Activated T-cell treated with anti-CD3 and anti-CD28 coated beads, Interleukin-2, amount 50 U/mL, for 24 hours (primary cell): ENCODE measurements at regions not wholly inside any gene's neighbourhood (a gene's known extent, or its start where the extent isn't known, plus 50 kb on each side); places are given as distances from the start of the nearest gene placed in this dataset.
"Not testable (repeated sequence)": the region's sequence is repeated elsewhere in the genome, so short reads cannot be mapped to it uniquely, and the experiment has no call there.

Source experiments
- DNase-seq: peaks from one replicate; pipeline ENCODE4 v3.0.0-alpha.2; 2020
- H3K27ac Mint-ChIP-seq: 2 replicates; pipeline ENCODE4 v1.8.0; 2020; ENCODE audit warnings: mild to moderate bottlenecking, mixed read lengths
- H3K27me3 Mint-ChIP-seq: 2 replicates; pipeline ENCODE4 v1.8.0; 2020; ENCODE audit warnings: mixed read lengths
- H3K36me3 Mint-ChIP-seq: 2 replicates; pipeline ENCODE4 v1.8.0; 2020; ENCODE audit warnings: low read depth, mixed read lengths
- H3K4me1 Mint-ChIP-seq: 2 replicates; pipeline ENCODE4 v1.8.0; 2020; ENCODE audit warnings: low read depth, mixed read lengths
- H3K4me3 Mint-ChIP-seq: 2 replicates; pipeline ENCODE4 v1.8.0; 2020; ENCODE audit warnings: mild to moderate bottlenecking, moderate library complexity, mixed read lengths
- H3K9me3 Mint-ChIP-seq: 2 replicates; pipeline ENCODE4 v1.8.0; 2020; ENCODE audit warnings: mixed read lengths

DNA sequence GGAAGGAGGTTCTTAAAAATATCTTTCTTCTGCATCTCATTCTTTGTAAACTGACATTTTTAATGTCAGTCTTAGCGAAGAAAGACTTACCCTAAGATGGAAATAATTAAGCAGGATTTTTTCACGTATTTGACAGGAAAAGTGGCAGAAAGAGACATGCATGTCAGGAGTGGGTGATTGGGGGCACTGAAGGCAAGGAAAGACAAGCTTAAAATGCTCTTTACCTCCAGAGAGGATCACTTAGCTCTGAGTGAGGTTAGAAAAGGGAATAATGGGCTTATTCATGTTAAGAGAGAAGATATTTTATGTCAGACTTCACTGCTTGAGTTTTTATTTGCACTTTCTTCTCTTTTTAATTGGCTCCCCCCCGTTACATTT is 1358.2 kb upstream of the TMEM132C start:
- H3K9me3 Mint-ChIP-seq: peaks cover 8% of the 10 kb centered on the region
- H3K36me3 Mint-ChIP-seq: no peaks in the 10 kb centered on the region
- H3K27me3 Mint-ChIP-seq: peaks cover 29% of the 10 kb centered on the region
- no peak overlapping the region for H3K4me3 Mint-ChIP-seq
- H3K27ac Mint-ChIP-seq: no peak overlapping the region
- no peak for DNase-seq
- no peaks in the 10 kb centered on the region for H3K4me1 Mint-ChIP-seq

DNA sequence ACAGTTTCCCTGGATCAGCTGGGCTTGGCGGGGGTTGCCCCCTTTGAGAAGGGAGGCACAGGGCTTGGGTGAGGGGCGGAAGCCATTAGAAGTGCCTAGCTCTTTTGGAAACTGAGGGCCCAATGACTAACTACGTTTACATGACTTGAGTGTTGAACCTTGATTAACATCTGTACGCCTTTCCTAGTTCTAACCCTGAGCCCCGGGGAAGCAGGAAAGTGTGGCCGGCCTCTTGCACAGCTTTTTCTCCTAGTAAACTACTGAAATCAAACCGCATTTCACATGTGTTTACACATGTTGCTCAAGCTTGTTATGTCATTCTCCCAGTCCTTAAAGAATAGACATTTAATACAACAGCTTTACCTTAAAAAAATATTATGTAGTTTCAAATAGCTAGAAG is 1356.4 kb upstream of the TMEM132C start:
- H3K4me3 Mint-ChIP-seq: no peak overlapping the region
- peaks cover 25% of the 10 kb centered on the region for H3K27me3 Mint-ChIP-seq
- peaks cover 6% of the 10 kb centered on the region for H3K9me3 Mint-ChIP-seq
- H3K4me1 Mint-ChIP-seq: no peaks in the 10 kb centered on the region
- no peak overlapping the region for H3K27ac Mint-ChIP-seq
- DNase-seq: no peak
- no peaks in the 10 kb centered on the region for H3K36me3 Mint-ChIP-seq

DNA sequence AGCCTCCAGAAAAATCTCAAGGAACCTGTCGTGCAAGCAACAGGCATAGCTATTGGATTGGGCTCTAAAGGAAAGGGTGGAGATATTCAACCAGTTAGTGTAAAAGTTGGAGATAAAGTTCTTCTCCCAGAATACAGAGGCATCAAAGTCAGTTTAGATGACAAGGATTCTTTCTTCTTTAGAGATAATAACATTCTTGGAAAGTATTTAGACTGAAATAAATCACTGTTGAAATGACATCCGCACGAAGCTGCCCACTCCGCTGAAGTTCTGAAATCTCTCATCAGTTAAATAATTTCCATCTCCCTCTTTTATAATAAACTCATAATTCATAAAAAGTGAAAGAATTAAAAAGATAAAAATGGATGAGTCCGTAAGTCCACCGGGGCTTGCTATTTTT is 1354.9 kb upstream of the TMEM132C start:
- peaks cover 3% of the 10 kb centered on the region for H3K9me3 Mint-ChIP-seq
- H3K27ac Mint-ChIP-seq: no peak overlapping the region
- peaks cover 20% of the 10 kb centered on the region for H3K27me3 Mint-ChIP-seq
- DNase-seq: no peak
- no peaks in the 10 kb centered on the region for H3K36me3 Mint-ChIP-seq
- H3K4me3 Mint-ChIP-seq: no peak overlapping the region
- no peaks in the 10 kb centered on the region for H3K4me1 Mint-ChIP-seq

DNA sequence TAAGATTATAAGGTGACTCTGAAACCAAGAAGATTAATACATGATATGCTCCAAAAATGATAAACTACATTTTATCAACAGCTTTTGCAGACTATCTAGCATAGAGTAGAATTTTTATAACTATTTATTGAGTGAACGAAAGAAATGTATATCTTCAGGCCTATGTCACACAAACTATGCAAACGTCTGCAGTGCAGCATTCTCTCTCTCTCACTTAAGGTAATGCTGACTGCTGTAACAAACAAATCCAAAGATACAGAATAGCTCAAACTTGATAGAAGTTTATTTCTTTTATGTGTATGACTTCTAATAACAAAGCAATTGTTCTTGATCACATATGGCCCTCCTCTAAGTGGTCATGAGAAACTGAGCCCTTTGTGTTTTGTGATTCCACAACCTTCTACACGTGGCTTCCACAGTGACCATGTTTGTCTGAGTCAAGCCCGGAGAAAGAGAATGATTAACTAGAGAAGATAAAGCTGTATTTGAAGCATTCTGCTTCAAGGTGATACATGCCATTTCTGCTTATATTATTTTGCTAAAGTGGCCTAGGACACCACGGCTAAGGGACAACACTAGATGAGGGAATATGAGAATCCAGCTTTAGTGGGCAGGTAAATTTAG is 1352.7 kb upstream of the TMEM132C start:
- H3K4me1 Mint-ChIP-seq: no peaks in the 10 kb centered on the region
- H3K27ac Mint-ChIP-seq: no peak overlapping the region
- H3K36me3 Mint-ChIP-seq: no peaks in the 10 kb centered on the region
- H3K27me3 Mint-ChIP-seq: peaks cover 9% of the 10 kb centered on the region
- H3K9me3 Mint-ChIP-seq: peaks cover 3% of the 10 kb centered on the region
- H3K4me3 Mint-ChIP-seq: no peak overlapping the region
- no peak for DNase-seq

GRCh38 chr12:126915309-126915708 is 1351.7 kb upstream of the TMEM132C start:
- H3K27ac Mint-ChIP-seq: no peak overlapping the region
- H3K9me3 Mint-ChIP-seq: peaks cover 3% of the 10 kb centered on the region
- H3K4me1 Mint-ChIP-seq: no peaks in the 10 kb centered on the region
- H3K36me3 Mint-ChIP-seq: no peaks in the 10 kb centered on the region
- H3K4me3 Mint-ChIP-seq: no peak overlapping the region
- H3K27me3 Mint-ChIP-seq: peaks cover 4% of the 10 kb centered on the region
- DNase-seq: no peak

- Mint-ChIP-seq H3K27me3 (no peaks in the 10 kb centered on the region), H3K9me3 (no peaks in the 10 kb centered on the region), H3K4me1 (no peaks in the 10 kb centered on the region), H3K4me3 (no peak overlapping the region), H3K36me3 (no peaks in the 10 kb centered on the region), H3K27ac (no peak overlapping the region)
- no peak for DNase-seq
Observed at GRCh38 chr12:126926023-126926594, 1340.9 kb upstream of the TMEM132C start.

GRCh38 chr12:126930234-126930633 is 1336.7 kb upstream of the TMEM132C start:
- no peak for DNase-seq
- H3K36me3 Mint-ChIP-seq: no peaks in the 10 kb centered on the region
- no peak overlapping the region for H3K4me3 Mint-ChIP-seq
- no peaks in the 10 kb centered on the region for H3K27me3 Mint-ChIP-seq
- no peaks in the 10 kb centered on the region for H3K9me3 Mint-ChIP-seq
- no peaks in the 10 kb centered on the region for H3K4me1 Mint-ChIP-seq
- no peak overlapping the region for H3K27ac Mint-ChIP-seq

DNA sequence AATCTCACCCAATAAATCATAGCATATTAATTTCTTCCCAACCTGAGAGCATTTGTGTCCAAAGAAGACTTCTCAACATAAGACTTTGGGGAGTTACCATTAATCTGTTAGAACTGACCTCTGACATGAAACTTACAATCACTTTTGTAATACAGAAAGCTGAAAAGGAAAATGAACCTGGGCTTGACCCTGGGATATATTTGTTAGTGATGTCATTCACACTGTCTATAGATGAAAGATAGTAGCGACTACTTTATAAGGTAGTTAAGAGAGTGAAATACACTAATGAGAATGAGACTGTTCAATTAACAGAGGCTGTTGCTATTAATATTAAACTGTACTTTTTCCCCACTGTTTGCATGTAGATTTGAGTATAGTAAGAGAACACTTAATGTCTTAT is 1334.8 kb upstream of the TMEM132C start:
- Mint-ChIP-seq H3K4me3 (no peak overlapping the region), H3K9me3 (no peaks in the 10 kb centered on the region), H3K4me1 (peaks cover 6% of the 10 kb centered on the region), H3K27me3 (peaks cover 11% of the 10 kb centered on the region), H3K36me3 (no peaks in the 10 kb centered on the region), H3K27ac (no peak overlapping the region)
- no peak for DNase-seq

DNA sequence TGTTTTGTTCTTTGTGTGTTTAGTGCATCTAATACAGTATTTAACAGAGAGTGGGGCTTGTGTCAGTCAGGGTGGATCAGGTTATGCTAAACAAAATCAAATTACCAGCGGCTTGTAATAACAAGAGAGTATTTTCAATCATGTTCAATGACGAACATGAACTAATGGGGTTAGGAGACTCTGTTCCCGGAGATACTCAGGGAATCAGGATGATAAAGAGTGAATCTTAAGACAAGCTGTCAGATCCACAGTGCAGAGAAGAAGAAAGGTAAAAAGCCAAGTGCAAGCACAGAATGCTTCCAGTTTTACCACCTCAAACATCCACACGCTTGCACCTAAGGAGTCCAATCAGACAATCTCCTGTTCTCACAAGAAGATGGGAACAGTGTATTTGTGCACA is 1331.5 kb upstream of the TMEM132C start:
- H3K27me3 Mint-ChIP-seq: peaks cover 11% of the 10 kb centered on the region
- H3K27ac Mint-ChIP-seq: no peak overlapping the region
- DNase-seq: no peak
- no peaks in the 10 kb centered on the region for H3K9me3 Mint-ChIP-seq
- H3K36me3 Mint-ChIP-seq: no peaks in the 10 kb centered on the region
- H3K4me3 Mint-ChIP-seq: no peak overlapping the region
- H3K4me1 Mint-ChIP-seq: peaks cover 6% of the 10 kb centered on the region

DNA sequence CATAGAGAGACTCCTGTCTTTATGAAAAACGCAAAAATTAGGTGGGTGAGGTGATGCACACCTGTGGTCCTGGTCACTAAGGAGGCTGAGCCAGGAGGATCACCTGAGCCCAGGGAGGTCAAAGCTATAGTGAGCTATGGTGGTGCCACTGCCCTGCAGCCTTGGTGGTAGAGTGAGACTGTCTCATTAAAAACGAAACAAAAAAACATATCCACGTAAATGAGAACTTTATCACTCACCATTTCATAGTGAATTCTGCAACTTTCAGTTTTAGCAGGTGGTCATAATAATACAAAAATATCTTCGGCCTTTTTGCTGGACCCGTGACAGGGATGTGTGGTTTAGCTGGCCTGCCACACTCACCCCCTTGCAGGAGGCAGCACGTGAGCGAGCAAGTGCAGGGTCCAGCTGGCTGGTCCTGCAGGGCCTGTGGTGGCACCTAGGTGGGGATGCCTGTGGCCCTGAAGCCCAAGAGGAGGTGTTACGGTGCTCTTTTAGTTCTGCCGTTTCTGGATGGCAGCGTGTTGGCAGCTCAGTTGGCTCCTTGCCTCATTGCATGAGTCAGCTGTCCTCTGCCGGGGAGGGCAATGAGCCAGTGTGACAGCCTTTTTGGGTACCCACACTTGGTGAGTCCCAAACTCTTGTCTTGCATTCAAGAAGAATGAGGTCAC is 1330.7 kb upstream of the TMEM132C start:
- H3K4me1 Mint-ChIP-seq: peaks cover 6% of the 10 kb centered on the region
- no peak overlapping the region for H3K27ac Mint-ChIP-seq
- no peak for DNase-seq
- peaks cover 11% of the 10 kb centered on the region for H3K27me3 Mint-ChIP-seq
- H3K36me3 Mint-ChIP-seq: no peaks in the 10 kb centered on the region
- H3K9me3 Mint-ChIP-seq: peaks cover 2% of the 10 kb centered on the region
- no peak overlapping the region for H3K4me3 Mint-ChIP-seq

GRCh38 chr12:126937431-126937830 is 1329.5 kb upstream of the TMEM132C start:
- Mint-ChIP-seq H3K27me3 (peaks cover 11% of the 10 kb centered on the region), H3K4me3 (no peak overlapping the region), H3K27ac (no peak overlapping the region)

DNA sequence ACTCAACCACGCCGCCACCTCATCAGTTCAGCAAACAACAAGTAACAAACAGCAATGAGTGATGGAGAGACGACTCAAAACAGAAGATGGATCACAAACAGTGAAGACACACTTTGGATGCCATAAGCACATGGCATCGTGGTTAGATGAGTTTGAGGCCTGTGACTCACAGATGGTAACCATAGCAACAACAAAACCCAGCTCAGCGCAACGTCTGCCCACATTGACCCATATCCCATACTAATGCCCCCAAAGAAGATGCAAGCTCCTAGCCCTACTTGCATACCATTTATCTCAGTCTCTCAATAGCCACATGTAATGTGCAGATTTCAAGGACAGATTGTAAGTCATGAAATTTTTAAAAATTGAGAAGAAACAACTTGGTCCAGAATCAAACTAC is 1322.3 kb upstream of the TMEM132C start:
- peaks cover 12% of the 10 kb centered on the region for H3K9me3 Mint-ChIP-seq
- H3K27me3 Mint-ChIP-seq: no peaks in the 10 kb centered on the region
- H3K4me1 Mint-ChIP-seq: no peaks in the 10 kb centered on the region
- no peak overlapping the region for H3K4me3 Mint-ChIP-seq
- no peak for DNase-seq
- no peaks in the 10 kb centered on the region for H3K36me3 Mint-ChIP-seq
- no peak overlapping the region for H3K27ac Mint-ChIP-seq

More at GRCh38 chr12:126937431-126937830, 1329.5 kb upstream of the TMEM132C start:
- DNase-seq: no peak
- Mint-ChIP-seq H3K36me3 (no peaks in the 10 kb centered on the region), H3K4me1 (peaks cover 6% of the 10 kb centered on the region), H3K9me3 (peaks cover 4% of the 10 kb centered on the region)

DNA sequence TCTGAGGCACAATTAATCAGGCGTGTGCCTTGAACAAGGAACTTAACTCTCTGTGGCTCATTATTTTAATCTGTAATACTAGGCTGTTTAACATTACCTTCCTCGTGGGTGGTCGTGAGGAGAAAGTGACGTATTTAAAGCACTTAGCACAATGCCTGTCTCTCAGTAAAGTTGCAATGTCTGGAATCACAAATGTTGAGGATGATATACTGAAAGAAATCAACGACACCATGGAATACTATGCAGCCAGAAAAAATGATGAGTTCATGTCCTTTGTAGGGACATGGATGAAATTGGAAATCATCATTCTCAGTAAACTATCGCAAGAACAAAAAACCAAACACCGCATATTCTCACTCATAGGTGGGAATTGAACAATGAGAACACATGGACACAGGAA is 1320.0 kb upstream of the TMEM132C start:
- DNase-seq, H3K4me3 Mint-ChIP-seq, H3K4me1 Mint-ChIP-seq, H3K36me3 Mint-ChIP-seq, H3K9me3 Mint-ChIP-seq, H3K27me3 Mint-ChIP-seq, H3K27ac Mint-ChIP-seq: not testable (repeated sequence)

DNA sequence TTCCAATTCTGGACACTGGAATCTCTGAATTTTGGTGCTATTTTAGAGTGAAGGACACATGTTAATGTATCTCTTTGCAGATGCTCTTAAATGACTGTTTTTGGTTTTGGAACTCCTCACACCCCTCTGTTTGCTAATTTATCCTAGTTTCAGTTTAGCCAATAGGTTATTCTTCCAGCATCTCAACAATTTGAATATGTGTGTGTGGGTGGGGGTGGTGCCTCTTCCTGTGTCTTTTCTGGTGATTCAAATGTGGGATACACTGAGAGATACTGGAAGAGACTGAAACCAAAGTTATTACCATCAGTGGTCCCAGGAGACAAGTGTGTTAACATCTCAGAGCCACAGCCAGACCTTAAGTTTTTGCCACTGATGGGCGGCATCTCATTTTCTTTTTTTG is 1317.4 kb upstream of the TMEM132C start:
- H3K9me3 Mint-ChIP-seq: peaks cover 8% of the 10 kb centered on the region
- H3K4me1 Mint-ChIP-seq: no peaks in the 10 kb centered on the region
- H3K36me3 Mint-ChIP-seq: no peaks in the 10 kb centered on the region
- H3K27ac Mint-ChIP-seq: no peak overlapping the region
- DNase-seq: no peak
- no peak overlapping the region for H3K4me3 Mint-ChIP-seq
- H3K27me3 Mint-ChIP-seq: no peaks in the 10 kb centered on the region

GRCh38 chr12:126950266-126950665 is 1316.7 kb upstream of the TMEM132C start:
- Mint-ChIP-seq H3K9me3 (peaks cover 2% of the 10 kb centered on the region), H3K27me3 (no peaks in the 10 kb centered on the region), H3K36me3 (no peaks in the 10 kb centered on the region), H3K27ac (no peak overlapping the region), H3K4me1 (no peaks in the 10 kb centered on the region), H3K4me3 (no peak overlapping the region)
- no peak for DNase-seq
